CD4-positive, alpha-beta T cell treated with Interleukin-4 for 4 hours (primary cell): ENCODE measurements at regions not wholly inside any gene's neighbourhood (a gene's known extent, or its start where the extent isn't known, plus 50 kb on each side); places are given as distances from the start of the nearest gene placed in this dataset.

Experiments used
- DNase-seq: peaks from one replicate; pipeline ENCODE4 v3.0.0-alpha.2; 2020

GRCh38 chr15:95816591-95816990, 513.9 kb upstream of the NR2F2 start:
- DNase-seq, result no peak

GRCh38 chr15:95822961-95823360, 507.5 kb upstream of the NR2F2 start:
- no peak for DNase-seq

DNA sequence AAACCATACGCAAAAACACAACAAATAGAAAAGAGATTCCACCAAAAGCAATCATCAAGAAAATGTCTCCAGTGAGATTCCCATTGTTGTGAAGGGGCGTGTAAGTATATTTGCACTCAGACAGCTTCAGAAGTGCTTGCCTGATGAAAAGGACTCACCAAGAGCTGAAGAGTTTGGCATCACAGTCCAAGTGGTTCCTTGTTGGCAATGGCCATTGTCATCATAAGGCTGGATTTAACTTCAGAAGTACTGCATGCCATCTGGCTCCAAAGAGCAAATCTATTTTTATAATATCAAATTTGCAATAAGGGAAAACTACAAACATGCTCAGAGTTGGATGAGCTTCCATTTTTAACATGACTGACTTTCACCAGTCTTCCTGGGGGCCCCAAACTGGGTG, 505.3 kb upstream of the NR2F2 start:
- DNase-seq, result no peak

DNA sequence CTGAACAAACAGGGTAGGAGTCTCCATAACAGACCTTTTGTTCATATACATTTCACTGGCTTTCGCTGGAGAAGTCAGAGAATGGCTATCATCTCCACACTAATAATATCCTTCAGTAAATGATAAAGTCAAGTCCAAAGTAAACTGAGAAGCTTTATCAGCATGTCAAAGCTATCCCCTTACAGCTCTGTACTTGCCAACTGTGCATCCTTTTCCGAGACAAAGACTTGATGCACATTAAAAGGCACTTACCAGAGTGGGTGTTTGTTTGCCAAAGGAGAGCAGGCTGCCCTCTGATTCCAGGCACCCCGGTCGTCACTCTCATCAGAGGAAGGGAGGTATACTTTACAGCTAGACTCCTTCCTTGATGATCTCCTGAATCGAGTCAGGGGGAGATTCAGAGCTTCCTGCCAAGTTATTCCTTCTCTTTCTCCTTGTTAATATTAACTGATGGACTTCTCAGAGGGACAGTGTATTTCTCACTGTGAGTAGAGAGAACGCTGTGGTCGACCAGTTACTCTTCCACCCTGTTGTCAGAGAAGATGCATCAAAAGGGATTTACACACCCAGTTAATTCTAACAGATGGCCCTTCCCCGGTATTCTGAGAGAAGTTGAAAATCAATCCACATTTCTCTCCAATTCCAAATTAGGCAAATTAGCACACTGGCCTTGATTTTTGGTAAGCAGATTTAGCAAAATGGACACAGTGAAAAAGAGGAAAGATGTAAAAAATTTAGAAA, 504.7 kb upstream of the NR2F2 start:
- no peak for DNase-seq

GRCh38 chr15:95826412-95827195, 503.9 kb upstream of the NR2F2 start:
- DNase-seq, result no peak

DNA sequence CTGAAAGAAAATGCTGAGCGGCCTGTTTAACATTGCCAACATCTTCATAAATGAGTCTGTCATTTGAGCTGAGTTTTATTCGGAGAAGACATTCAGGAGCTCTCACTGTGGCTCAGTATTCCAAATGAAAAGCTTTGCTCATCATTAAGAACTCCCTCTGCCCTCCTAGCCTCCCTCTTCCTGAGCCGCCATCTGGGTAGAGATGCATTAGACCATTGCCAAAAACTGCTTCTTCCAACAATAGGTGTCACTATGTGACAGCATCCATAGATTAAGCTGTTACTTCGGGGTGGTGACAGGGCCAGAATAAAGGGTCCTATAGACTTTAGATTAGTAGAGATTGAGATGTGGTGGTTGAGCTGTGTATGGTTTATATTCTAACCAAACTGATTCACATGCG, 501.4 kb upstream of the NR2F2 start:
- DNase-seq, result no peak

DNA sequence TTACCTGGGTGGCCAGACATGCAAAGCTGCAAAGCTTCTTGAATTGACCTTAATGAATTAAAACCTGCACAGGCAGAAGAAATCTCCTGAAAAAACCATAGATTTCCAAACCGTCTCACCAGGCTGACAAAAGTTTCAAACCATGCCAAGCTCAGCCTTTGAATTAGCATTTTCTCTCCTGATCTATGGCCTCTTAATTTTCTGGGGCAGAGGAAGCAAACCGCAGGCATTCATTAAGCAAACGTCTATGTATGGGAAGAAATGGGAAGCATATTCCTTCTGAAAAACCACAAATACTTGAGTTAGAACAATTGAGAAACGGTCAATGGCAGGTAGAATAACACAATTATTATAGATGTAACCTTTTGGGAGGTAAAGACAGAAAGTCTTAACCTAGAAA, 500.2 kb upstream of the NR2F2 start:
- no peak for DNase-seq

GRCh38 chr15:95832668-95833067, 497.8 kb upstream of the NR2F2 start:
- DNase-seq, result no peak

- DNase-seq, result no peak
Observed at GRCh38 chr15:95834028-95834804, 496.3 kb upstream of the NR2F2 start.

GRCh38 chr15:95836536-95836935, 494.0 kb upstream of the NR2F2 start:
- no peak for DNase-seq

GRCh38 chr15:95837341-95838004, 493.0 kb upstream of the NR2F2 start:
- DNase-seq, result no peak

DNA sequence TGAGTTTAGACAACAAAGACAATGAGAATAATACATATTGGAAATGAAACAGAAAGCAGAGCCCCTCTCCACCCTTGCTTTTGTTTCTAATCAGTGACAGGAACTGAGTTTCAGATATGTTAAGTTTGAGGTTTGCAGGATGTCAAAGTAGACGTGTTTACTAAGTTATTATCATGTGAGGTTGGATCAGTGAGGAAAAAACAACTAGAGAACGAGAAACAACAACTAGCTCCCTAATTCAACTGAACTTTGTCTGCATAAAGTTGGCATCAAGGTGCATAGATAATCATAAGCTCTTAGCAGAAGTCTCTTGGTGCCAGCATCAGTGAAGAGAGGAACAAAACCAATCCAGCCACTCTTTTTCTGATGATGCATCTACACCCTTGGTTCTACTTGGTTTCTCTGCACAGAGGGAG, 491.1 kb upstream of the NR2F2 start:
- peak; percentile 30 for DNase-seq

DNA sequence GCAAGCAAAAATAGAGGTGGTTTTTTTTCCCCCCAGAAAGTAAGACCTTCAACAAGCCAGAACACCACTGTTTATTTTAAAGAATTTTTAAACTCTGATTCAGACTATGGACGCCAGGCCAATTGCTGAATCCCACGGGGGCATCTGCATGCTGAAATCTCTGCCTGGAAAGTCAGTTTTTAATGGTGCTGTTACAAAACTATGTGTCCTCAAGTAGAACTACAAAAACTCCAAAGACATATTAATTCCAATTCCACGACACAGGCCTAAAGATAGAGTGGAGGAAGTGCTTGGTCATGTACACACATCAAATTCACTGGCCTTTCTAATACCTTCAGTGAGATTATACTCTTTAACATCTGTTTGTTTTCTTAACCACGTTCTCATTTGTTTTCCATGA, 490.5 kb upstream of the NR2F2 start:
- no peak for DNase-seq

- no peak for DNase-seq
Observed at GRCh38 chr15:95840855-95841254, 489.6 kb upstream of the NR2F2 start.

DNA sequence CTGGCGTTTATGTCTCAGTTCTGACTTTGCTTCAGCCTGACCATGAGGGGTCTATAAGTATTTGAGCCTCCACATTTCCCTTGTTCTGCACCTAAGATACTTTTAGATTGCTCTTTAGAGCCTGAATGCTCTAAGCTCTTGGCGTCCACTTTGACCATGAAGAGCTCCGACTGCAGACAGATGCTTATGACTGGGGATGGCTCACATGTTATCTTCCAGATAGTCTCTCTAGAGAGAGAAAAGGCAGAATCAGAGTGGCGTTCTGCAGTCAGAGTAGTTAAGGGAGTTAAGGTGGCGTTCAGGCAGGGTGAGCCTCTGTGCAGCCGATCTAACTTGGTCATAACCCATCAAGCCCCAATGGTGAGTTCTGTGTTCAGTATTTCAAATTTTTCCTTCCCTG, 487.9 kb upstream of the NR2F2 start:
- DNase-seq, result no peak

GRCh38 chr15:95843241-95843910, 487.1 kb upstream of the NR2F2 start:
- no peak for DNase-seq

DNA sequence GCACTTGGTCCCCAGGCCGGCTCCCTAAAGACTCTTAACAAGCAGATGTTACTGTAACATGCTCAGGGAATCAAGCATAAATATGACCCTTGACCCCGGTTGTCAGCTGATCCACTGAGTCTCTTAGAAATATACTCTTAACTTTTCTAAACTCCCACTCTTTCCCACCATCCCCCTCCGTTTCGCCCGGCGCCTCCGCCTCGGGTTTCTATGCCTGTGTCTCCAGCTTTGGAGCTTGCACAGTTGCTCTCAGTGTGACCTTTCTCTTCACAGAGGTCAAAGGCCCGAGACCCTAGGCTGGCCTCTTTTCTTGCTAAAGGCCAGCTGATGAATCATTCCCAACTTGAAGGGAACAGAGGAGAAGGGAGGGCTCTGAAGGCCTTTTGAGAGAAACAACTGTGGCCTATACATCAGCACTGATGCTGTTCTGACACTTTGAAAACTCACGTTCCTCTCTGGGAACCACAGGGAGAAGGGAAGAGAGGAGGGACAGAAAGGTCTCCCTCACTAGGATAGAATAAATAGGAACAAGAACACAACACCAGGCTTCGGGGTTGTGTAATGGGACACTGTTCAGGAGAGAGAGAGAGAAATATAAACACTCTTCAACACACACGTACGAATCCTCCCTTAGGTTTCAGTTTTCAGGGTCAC, 484.5 kb upstream of the NR2F2 start:
- DNase-seq, result no peak

DNA sequence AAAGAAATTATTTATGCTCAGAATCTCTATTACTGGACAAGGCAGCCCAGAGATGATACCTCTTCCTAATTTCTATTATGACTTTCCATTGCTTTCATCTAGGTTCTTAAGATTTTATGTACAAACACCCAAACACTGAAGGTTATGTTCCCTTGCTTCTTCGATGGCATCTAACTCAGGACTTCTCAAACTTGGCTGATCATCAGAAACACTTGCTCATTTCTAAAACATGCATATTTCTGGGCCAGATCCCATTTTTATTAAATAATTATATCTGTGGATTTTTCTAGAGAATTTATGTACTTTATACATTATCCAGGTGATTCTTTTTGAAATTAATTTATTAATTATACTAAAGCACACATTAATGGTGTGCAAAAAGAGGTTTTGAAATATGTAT, 482.4 kb upstream of the NR2F2 start:
- DNase-seq, result no peak

DNA sequence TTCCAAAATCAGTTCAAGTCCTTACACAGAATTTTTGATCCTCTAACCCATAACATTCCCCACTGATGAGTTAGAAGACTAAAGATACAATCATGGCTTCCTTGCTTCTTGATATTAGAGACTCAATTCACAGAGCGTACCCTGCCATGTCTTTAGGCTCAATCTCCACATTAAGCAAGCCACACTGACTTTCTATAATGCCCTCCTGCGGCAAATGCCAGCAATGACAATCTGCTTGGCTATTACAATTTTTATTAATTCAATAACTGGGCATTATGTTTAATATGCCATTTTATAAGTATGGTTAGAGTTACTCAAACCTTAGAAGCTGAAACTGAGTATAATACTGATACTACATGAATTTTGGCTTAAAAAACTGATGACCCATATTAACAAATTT, 479.7 kb upstream of the NR2F2 start:
- no peak for DNase-seq

DNA sequence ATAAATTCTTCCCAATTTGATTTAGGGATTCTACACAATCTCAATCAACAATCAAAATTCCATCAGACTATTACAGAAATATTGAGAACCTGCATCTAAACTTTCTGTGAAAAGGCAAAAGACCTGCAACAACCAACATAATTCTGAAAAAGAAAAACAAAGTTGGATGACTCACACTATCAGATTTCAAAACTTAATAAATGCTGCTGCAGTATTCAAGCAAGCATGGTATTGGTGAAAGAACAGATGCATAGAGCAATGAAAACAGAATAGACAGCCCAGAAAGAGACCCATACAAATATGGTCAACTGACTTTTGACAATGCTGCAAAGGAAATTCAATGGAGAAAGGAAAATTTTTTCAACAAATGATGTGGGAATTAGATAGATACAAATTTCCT, 477.1 kb upstream of the NR2F2 start:
- no peak for DNase-seq

DNA sequence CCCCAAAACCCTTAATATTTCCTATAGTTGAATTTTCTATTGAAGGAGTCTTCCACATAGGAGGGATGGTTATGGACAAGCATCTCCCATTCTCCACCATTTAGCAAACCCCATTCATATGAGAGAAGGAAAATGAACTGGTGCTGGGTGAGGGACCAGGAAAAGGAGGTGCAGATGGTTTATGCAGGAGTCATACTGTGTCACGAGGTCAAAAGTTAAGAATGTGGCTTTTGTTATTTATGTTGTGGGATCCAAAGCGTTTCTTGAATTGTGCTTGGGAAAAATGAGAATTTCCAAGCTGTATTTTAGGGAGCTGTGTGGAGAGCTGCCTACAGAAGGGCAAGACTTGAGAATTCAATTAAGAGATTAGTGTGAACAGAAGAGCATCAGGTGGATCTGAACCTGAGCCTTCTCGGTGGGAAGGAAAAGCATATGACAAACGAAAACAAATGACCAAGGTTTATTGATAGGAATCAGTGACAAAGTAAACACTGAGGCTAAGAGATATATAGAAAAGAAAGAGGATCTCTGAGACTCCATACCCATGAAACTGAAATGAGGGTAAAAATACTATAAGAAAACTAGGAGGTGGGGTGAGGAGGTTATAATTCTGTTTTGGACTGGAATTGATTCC, 473.3 kb upstream of the NR2F2 start:
- DNase-seq, result no peak

DNA sequence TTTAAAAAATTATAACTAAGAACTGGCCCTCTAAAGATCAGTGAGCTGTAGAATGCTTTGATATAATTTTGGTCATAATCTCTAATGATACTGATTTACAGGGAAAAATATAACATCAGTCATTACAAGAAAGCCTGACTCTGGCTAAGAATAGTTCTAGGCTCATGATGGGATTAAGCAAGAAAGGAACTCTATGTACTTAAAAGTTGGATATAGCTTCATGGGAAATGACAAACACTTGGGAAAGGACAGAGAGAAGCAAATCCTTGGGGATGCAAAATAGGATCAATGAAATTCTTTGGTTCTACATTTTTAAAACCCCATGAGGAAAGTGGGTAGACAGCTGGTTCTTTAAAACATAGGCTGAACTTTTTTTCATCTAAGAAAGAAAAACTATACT, 472.7 kb upstream of the NR2F2 start:
- DNase-seq, result no peak
